Upper lobe of left lung (tissue), 4 donors: ENCODE measurements at regions not wholly inside any gene's neighbourhood (a gene's known extent, or its start where the extent isn't known, plus 50 kb on each side); places are given as distances from the start of the nearest gene placed in this dataset.
"Not testable (repeated sequence)": the region's sequence is repeated elsewhere in the genome, so short reads cannot be mapped to it uniquely, and the experiment has no call there.

Experiments used
- CTCF ChIP-seq, 6 experiments: fragments of 450-650 bp in 4 of 6; fragments of 200-600 bp in 2 of 6; sonication (generic) in 2 of 6; IDR thresholded peaks; one replicate each; pipeline ENCODE4 v1.5.1; 2016 to 2019; ENCODE audit warnings: antibody characterized with exemption in 6 of 6
- EP300 ChIP-seq, 4 donors: sonication (generic); formaldehyde crosslinking; IDR thresholded peaks; one replicate each; pipeline ENCODE4 v1.5.1; 2017; ENCODE audit warnings: antibody characterized with exemption in 4 of 4, control low read depth in 2 of 4
- POLR2A ChIP-seq, 4 donors: fragments of 450-650 bp; IDR thresholded peaks; one replicate each; pipeline ENCODE4 v1.5.1; 2016 to 2017; ENCODE audit warnings: antibody characterized with exemption in 4 of 4, mild to moderate bottlenecking in 2 of 4

GRCh38 chrX:3919668-3920423, 206.4 kb upstream of the PRKX start:
- TF ChIP-seq CTCF, POLR2A, EP300 (IDR thresholded peaks at IDR 0.05): not testable (repeated sequence)
